Smooth muscle cell (in vitro differentiated cells): ENCODE measurements at regions not wholly inside any gene's neighbourhood (a gene's known extent, or its start where the extent isn't known, plus 50 kb on each side); places are given as distances from the start of the nearest gene placed in this dataset.

Experiments used
- DNase-seq: peaks from one replicate; lab custom pipeline; 2025; ENCODE audit not compliant: unreplicated experiment; lab: John Stamatoyannopoulos, UW
- H2AFZ ChIP-seq: fragments of 200-600 bp; sonication (generic); 2 replicates; pipeline ENCODE4 v1.6.0; 2016; ENCODE audit warnings: antibody characterized with exemption, low read depth, mild to moderate bottlenecking
- H3F3A ChIP-seq: fragments of 200-600 bp; sonication (generic); 2 replicates; pipeline ENCODE4 v1.6.0; 2017; ENCODE audit warnings: antibody characterized with exemption, low read depth
- H3K27ac ChIP-seq: fragments of 200-600 bp; sonication (generic); 2 replicates; pipeline ENCODE4 v1.5.1; 2016; ENCODE audit warnings: low read depth, mild to moderate bottlenecking
- H3K27me3 ChIP-seq: fragments of 200-600 bp; sonication (generic); 2 replicates; pipeline ENCODE4 v1.6.1; 2016; ENCODE audit warnings: low read depth, mild to moderate bottlenecking
- H3K36me3 ChIP-seq: fragments of 200-600 bp; sonication (generic); 2 replicates; pipeline ENCODE4 v1.5.1; 2016; ENCODE audit warnings: low read depth
- H3K4me1 ChIP-seq: fragments of 200-600 bp; sonication (generic); 2 replicates; pipeline ENCODE4 v1.5.1; 2016; ENCODE audit warnings: low read depth
- H3K4me2 ChIP-seq: fragments of 200-600 bp; sonication (generic); 2 replicates; pipeline ENCODE4 v1.6.0; 2016; ENCODE audit warnings: mild to moderate bottlenecking
- H3K4me3 ChIP-seq: fragments of 200-600 bp; sonication (generic); 2 replicates; pipeline ENCODE4 v1.5.1; 2016; ENCODE audit warnings: mild to moderate bottlenecking
- H3K79me2 ChIP-seq: fragments of 200-600 bp; sonication (generic); 2 replicates; pipeline ENCODE4 v1.6.0; 2016; ENCODE audit warnings: low read depth, mild to moderate bottlenecking
- H3K9ac ChIP-seq: fragments of 200-600 bp; sonication (generic); 2 replicates; pipeline ENCODE4 v1.6.0; 2016; ENCODE audit warnings: low read depth
- H3K9me3 ChIP-seq: fragments of 200-600 bp; sonication (generic); replicated peaks from 2 replicates; pipeline ENCODE4 v1.5.1; 2016; ENCODE audit warnings: low read depth
- H4K20me1 ChIP-seq: fragments of 200-600 bp; sonication (generic); 2 replicates; pipeline ENCODE4 v1.6.0; 2016; ENCODE audit warnings: low read depth
- CTCF ChIP-seq: fragments of 200-600 bp; sonication (generic); IDR thresholded peaks from 2 replicates; pipeline ENCODE4 v1.5.1; 2017; ENCODE audit warnings: borderline replicate concordance, mild to moderate bottlenecking, antibody characterized with exemption; ENCODE audit not compliant: insufficient read depth, poor library complexity, severe bottlenecking
- WGBS: methylation state at CpG from one replicate; pipeline ENCODE4 v1.1.7; 2016; ENCODE audit warnings: low lambda C conversion rate; 5-methylcytosine and 5-hydroxymethylcytosine counted together

GRCh38 chrX:121236040-121236439 is 188.6 kb downstream of the GLUD2 start:
- H3K4me1 ChIP-seq: no peaks in the 10 kb centered on the region
- H3K4me3 ChIP-seq: no peak overlapping the region
- no peaks in the 10 kb centered on the region for H4K20me1 ChIP-seq
- no peaks in the 10 kb centered on the region for H3F3A ChIP-seq
- no peak for TF ChIP-seq CTCF
- DNase-seq: no peak
- H3K9me3 ChIP-seq: no peaks in the 10 kb centered on the region
- no peak overlapping the region for H2AFZ ChIP-seq
- H3K27me3 ChIP-seq: no peaks in the 10 kb centered on the region
- no peak overlapping the region for H3K27ac ChIP-seq
- H3K36me3 ChIP-seq: no peaks in the 10 kb centered on the region
- 74% methylated on average over 1 of the region's 1 CpG for WGBS
- no peaks in the 10 kb centered on the region for H3K79me2 ChIP-seq
- H3K9ac ChIP-seq: no peak overlapping the region
- H3K4me2 ChIP-seq: no peak overlapping the region

GRCh38 chrX:121238093-121238492 is 190.7 kb downstream of the GLUD2 start:
- Histone ChIP-seq H3F3A (no peaks in the 10 kb centered on the region), H3K9ac (no peak overlapping the region), H3K4me2 (no peak overlapping the region), H3K27ac (no peak overlapping the region), H4K20me1 (no peaks in the 10 kb centered on the region), H3K36me3 (no peaks in the 10 kb centered on the region), H3K79me2 (no peaks in the 10 kb centered on the region), H3K4me1 (no peaks in the 10 kb centered on the region), H3K27me3 (no peaks in the 10 kb centered on the region), H3K4me3 (no peak overlapping the region), H2AFZ (no peak overlapping the region), H3K9me3 (no peaks in the 10 kb centered on the region)
- WGBS: 79% methylated on average over 1 of the region's 1 CpG
- TF ChIP-seq CTCF: no peak
- no peak for DNase-seq

GRCh38 chrX:121244511-121244910 is 197.1 kb downstream of the GLUD2 start:
- Histone ChIP-seq H3F3A (no peaks in the 10 kb centered on the region), H3K9me3 (no peaks in the 10 kb centered on the region), H3K4me2 (no peak overlapping the region), H3K27ac (no peak overlapping the region), H3K4me1 (no peaks in the 10 kb centered on the region), H2AFZ (no peak overlapping the region), H3K27me3 (no peaks in the 10 kb centered on the region), H4K20me1 (no peaks in the 10 kb centered on the region), H3K9ac (no peak overlapping the region), H3K4me3 (no peak overlapping the region), H3K79me2 (no peaks in the 10 kb centered on the region), H3K36me3 (no peaks in the 10 kb centered on the region)
- no peak for TF ChIP-seq CTCF
- WGBS: 76% methylated on average over 1 of the region's 1 CpG
- DNase-seq: no peak

GRCh38 chrX:121245763-121246162 is 198.4 kb downstream of the GLUD2 start:
- Histone ChIP-seq H3K79me2 (no peaks in the 10 kb centered on the region), H3K27me3 (no peaks in the 10 kb centered on the region), H2AFZ (no peak overlapping the region), H3K4me2 (no peak overlapping the region), H3K4me3 (no peak overlapping the region), H3F3A (no peaks in the 10 kb centered on the region), H3K36me3 (no peaks in the 10 kb centered on the region), H3K4me1 (no peaks in the 10 kb centered on the region), H3K9me3 (no peaks in the 10 kb centered on the region), H4K20me1 (no peaks in the 10 kb centered on the region), H3K9ac (no peak overlapping the region), H3K27ac (no peak overlapping the region)
- no peak for DNase-seq
- TF ChIP-seq CTCF: no peak
